Cardiac fibroblast (primary cell): ENCODE measurements at regions not wholly inside any gene's neighbourhood (a gene's known extent, or its start where the extent isn't known, plus 50 kb on each side); places are given as distances from the start of the nearest gene placed in this dataset.

Experiments
- DNase-seq, 2 donors: peaks; one replicate each; pipeline versions ENCODE4 v3.0.0 to v3.0.0-alpha.2; 2010; ENCODE audit warnings: low read depth in 2 of 2
- H3K4me3 ChIP-seq, 2 donors: replicated peaks in 1 of 2; 1 replicate in 1 of 2; 2 replicates in 1 of 2; pipeline ENCODE4 v1.5.1; 2011; ENCODE audit warnings: low read depth in 2 of 2, low read length in 2 of 2, mild to moderate bottlenecking in 2 of 2, moderate library complexity in 1 of 2
- TF ChIP-seq, protein P1 (sequence below): IDR thresholded peaks from one replicate; pipeline ENCODE4 v1.5.1; 2011; ENCODE audit warnings: low read depth, mild to moderate bottlenecking, low read length, inconsistent platforms

DNA sequence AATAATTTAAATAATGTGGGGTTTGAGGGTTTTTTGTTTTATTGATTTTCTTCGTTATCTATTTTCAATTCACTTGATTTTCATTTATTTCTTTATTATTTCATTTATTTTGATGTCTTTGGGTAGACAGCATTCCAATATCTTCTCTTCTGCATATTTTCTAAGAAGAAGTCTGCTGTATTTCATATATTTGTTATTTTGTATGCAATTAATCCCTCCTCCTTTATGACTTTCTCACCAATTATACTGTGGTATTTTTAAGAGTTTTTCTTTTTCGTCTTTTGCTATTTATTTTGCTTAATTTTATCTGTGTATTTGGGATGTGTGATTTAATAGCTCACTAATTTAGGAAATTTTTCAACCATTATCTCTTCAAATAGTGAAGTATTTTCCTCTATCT, 1444.4 kb upstream of the MIR17HG start:
- TF ChIP-seq, protein P1, sequence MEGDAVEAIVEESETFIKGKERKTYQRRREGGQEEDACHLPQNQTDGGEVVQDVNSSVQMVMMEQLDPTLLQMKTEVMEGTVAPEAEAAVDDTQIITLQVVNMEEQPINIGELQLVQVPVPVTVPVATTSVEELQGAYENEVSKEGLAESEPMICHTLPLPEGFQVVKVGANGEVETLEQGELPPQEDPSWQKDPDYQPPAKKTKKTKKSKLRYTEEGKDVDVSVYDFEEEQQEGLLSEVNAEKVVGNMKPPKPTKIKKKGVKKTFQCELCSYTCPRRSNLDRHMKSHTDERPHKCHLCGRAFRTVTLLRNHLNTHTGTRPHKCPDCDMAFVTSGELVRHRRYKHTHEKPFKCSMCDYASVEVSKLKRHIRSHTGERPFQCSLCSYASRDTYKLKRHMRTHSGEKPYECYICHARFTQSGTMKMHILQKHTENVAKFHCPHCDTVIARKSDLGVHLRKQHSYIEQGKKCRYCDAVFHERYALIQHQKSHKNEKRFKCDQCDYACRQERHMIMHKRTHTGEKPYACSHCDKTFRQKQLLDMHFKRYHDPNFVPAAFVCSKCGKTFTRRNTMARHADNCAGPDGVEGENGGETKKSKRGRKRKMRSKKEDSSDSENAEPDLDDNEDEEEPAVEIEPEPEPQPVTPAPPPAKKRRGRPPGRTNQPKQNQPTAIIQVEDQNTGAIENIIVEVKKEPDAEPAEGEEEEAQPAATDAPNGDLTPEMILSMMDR = no peak
- DNase-seq = no peak

DNA sequence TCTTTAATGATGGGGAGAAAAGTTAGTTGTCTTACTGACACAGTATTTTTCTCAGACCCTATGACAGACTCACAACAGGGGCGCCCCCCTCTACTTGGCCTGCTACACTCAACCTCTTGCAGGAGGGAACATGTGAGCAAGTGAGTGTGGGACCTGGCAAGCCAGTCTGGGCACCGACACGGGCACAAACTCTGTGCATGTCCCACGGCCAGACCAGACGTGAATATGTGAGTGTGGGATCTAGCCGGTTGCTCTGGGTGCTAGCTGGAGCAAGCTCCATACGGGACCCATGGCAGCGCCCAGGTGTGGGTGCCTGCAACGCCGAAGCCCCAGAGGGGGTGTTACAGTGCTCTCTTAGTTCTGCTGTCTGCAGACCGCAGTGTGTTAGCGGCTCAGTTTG, 1437.3 kb upstream of the MIR17HG start:
- no peak for DNase-seq
- TF ChIP-seq, protein P1 = no peak
- no peak overlapping the region for H3K4me3 ChIP-seq

More for the DNA sequence above, 1444.4 kb upstream of the MIR17HG start:
- no peak overlapping the region for H3K4me3 ChIP-seq

DNA sequence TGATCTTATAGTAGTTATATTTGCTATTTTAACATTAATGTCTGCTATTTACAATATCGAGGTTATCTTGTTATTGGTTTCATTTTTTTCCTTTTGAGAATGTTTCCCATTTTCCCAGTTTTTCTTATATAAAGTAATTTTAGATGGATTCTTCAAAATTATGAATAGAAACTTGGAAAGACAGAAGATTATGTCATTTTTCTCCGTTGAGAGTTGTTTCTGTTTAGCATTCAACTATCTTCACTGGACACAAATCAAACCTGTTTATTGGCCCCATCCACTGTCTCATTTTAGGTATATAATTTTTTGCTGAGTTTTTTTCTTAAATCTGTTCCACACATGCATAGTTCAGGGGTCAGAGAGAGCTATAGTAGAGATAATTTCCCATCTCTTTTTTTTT, 1430.9 kb upstream of the MIR17HG start:
- TF ChIP-seq, protein P1 = no peak
- DNase-seq = no peak
- H3K4me3 ChIP-seq = no peak overlapping the region

DNA sequence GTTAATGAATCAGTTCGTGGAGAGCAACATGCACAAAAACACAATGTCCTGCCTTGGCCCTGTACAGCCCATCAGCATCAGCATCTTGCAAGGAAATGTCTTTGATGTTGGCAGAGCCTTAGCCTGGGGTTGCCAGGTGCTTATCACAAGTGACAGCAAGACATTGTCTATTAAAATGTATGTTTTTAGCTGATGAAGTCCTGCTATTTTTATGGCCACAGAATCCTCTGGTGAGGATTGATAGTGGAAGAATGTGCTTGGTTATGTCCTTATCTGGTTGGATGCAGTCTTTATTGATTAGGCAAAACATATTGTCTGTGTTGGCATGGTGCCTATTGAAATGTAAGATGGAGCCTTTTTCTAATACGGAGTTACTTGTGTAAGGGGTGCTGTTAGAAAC, 1427.0 kb upstream of the MIR17HG start:
- TF ChIP-seq, protein P1 = no peak
- no peak overlapping the region for H3K4me3 ChIP-seq
- DNase-seq = no peak

DNA sequence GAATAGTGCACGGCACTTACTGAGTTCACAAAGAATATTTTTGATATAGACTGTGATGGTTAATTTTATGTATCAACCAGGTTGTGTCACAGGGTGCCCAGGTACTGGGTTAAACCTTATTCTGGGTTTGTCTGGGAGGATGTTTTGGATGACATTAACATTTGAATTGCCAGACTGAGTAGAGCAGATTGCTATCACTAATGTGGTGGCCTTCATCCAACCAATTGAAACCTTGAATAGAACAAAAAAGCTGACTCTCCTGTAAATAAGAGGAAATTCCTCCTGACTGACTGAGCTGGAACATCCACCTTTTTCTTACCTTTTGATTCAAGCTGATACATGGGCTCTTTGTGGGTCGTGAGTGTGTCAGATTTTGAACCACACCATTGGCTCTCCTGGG, 1424.4 kb upstream of the MIR17HG start:
- DNase-seq = no peak
- TF ChIP-seq, protein P1 = no peak
- H3K4me3 ChIP-seq = no peak overlapping the region

DNA sequence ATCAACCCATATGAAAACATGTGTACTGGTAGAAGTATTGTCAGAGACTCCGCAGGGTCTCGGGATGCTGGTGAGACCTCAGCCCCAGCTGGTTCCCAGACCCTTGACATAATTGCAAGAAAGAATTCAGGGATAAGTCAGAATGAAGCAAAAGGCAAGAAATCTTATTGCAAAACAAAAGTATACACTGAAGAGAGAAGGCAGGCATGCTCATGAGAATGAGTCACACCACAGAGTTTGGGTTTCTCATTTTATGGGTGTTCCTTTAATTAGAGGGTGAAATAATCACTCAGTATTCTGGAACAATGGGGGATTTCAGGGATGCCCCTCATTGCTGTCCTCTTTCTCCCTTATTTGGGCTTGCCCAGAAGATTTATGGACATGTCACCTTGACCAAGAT, 1423.8 kb upstream of the MIR17HG start:
- TF ChIP-seq, protein P1 = no peak
- H3K4me3 ChIP-seq = no peak overlapping the region
- DNase-seq = peak; percentile 9 to 24

DNA sequence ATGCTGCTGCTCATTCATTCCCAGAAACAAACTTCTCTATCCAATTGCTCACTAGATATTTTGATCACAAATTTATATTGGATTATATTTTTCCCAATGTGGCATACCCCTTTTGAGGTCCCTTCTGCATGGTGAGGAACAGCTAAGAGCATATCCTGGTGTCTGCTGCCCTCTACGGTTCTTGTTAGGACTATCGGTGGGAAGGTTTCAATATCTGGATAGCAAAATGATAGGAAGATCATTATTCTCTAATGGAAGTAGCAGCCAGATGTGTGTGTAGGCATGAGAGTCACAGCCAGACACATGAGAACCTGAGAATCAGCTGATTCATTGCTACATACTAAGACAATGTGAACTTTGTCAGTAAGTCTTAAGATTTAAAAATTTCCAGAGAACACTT, 1422.4 kb upstream of the MIR17HG start:
- TF ChIP-seq, protein P1 = peak; percentile 16
- H3K4me3 ChIP-seq = no peak overlapping the region
- DNase-seq = peak; percentile 23 to 55
